CD4-positive, alpha-beta T cell (primary cell): ENCODE measurements at regions not wholly inside any gene's neighbourhood (a gene's known extent, or its start where the extent isn't known, plus 50 kb on each side); places are given as distances from the start of the nearest gene placed in this dataset.

ENCODE experiments used
- ATAC-seq: fragments of 200-7000 bp; cut with Tn5 transposase; one replicate; pipeline ENCODE4 v1.10.0; 2022; ENCODE audit warnings: mild to moderate bottlenecking; ENCODE audit not compliant: poor library complexity
- CTCF ChIA-PET: fragments of 350-600 bp; sonication (Branson Sonifier 250); formaldehyde crosslinking; loops from one replicate; lab custom pipeline; 2021; ENCODE audit warnings: antibody characterized with exemption, inconsistent platforms; lab: Charles Lee
- POLR2A ChIA-PET: fragments of 350-600 bp; sonication (Branson Sonifier 250); formaldehyde crosslinking; loops from one replicate; lab custom pipeline; 2021; ENCODE audit warnings: antibody characterized with exemption, inconsistent platforms; lab: Charles Lee
- DNase-seq, 14 experiments: peaks; one replicate each; pipeline ENCODE4 v3.0.0-alpha.2; 2013 to 2020; ENCODE audit warnings: mixed read lengths in 2 of 14
- H3K27ac ChIP-seq, 2 donors: one replicate each; pipeline versions ENCODE4 v1.5.1 to v1.7.0; 2013; ENCODE audit warnings: low read length in 2 of 2, low read depth in 1 of 2, mild to moderate bottlenecking in 1 of 2
- H3K27me3 ChIP-seq, 2 experiments: 1 replicate in 1 of 2; 2 replicates in 1 of 2; pipeline versions ENCODE4 v1.6.1 to v1.7.0; 2013; ENCODE audit warnings: low read length in 2 of 2, control low read depth in 1 of 2, mild to moderate bottlenecking in 1 of 2, moderate library complexity in 1 of 2; ENCODE audit not compliant: insufficient read depth in 2 of 2, control insufficient read depth in 1 of 2
- H3K36me3 ChIP-seq: one replicate; pipeline ENCODE4 v1.6.1; 2013; ENCODE audit warnings: low read length, control low read depth; ENCODE audit not compliant: insufficient read depth
- H3K4me1 ChIP-seq: one replicate; pipeline ENCODE4 v1.6.1; 2013; ENCODE audit warnings: low read length, control low read depth; ENCODE audit not compliant: insufficient read depth
- H3K4me3 ChIP-seq: one replicate; pipeline ENCODE4 v1.5.1; 2013; ENCODE audit warnings: mild to moderate bottlenecking, low read length, moderate library complexity
- H3K9me3 ChIP-seq, 2 experiments: 1 replicate in 1 of 2; 2 replicates in 1 of 2; pipeline versions ENCODE4 v1.6.1 to v1.7.0; 2013; ENCODE audit warnings: low read length in 2 of 2, mild to moderate bottlenecking in 2 of 2, control low read depth in 1 of 2, moderate library complexity in 1 of 2; ENCODE audit not compliant: control insufficient read depth in 1 of 2, insufficient read depth in 1 of 2
- H3K27ac Mint-ChIP-seq: one replicate; pipeline ENCODE4 v1.8.0; 2020; ENCODE audit warnings: mixed read lengths
- H3K27me3 Mint-ChIP-seq: one replicate; pipeline ENCODE4 v1.8.0; 2021; ENCODE audit warnings: mixed read lengths
- H3K36me3 Mint-ChIP-seq: one replicate; pipeline ENCODE4 v1.8.0; 2021; ENCODE audit warnings: low read depth, mixed read lengths
- H3K4me1 Mint-ChIP-seq: one replicate; pipeline ENCODE4 v1.8.0; 2021; ENCODE audit warnings: low read depth, mixed read lengths
- H3K4me3 Mint-ChIP-seq: one replicate; pipeline ENCODE4 v1.8.0; 2020; ENCODE audit warnings: mild to moderate bottlenecking, mixed read lengths
- H3K9me3 Mint-ChIP-seq: one replicate; pipeline ENCODE4 v1.8.0; 2020; ENCODE audit warnings: mixed read lengths
- CTCF ChIP-seq: fragments of 200-600 bp; IDR thresholded peaks from one replicate; pipeline ENCODE4 v1.8.0; 2022; ENCODE audit warnings: antibody characterized with exemption, mild to moderate bottlenecking
- intact Hi-C, 2 experiments: fragments of 100-400 bp; cut with DNase I in 1 of 2; cut with micrococcal nuclease in 1 of 2; formaldehyde crosslinking; loops; one replicate each; pipeline versions ENCODE4 v1.15.1 to v1.9.0; 2023 to 2025; cut with DNase I, micrococcal nuclease

- H3K4me1 Mint-ChIP-seq = no peaks in the 10 kb centered on the region
- H3K9me3 Mint-ChIP-seq = no peaks in the 10 kb centered on the region
- H3K27me3 ChIP-seq = no peaks in the 10 kb centered on the region
- intact Hi-C loops = no loop called here
- H3K4me3 Mint-ChIP-seq = no peak overlapping the region
- POLR2A ChIA-PET = no interaction called here
- no peaks in the 10 kb centered on the region for H3K36me3 ChIP-seq
- H3K27ac ChIP-seq = no peak overlapping the region
- H3K27me3 Mint-ChIP-seq = no peaks in the 10 kb centered on the region
- ATAC-seq (no peak), DNase-seq (no peak)
- H3K4me1 ChIP-seq = no peaks in the 10 kb centered on the region
- CTCF ChIA-PET = no interaction called here
- no peak overlapping the region for H3K27ac Mint-ChIP-seq
- H3K4me3 ChIP-seq = no peak overlapping the region
- H3K9me3 ChIP-seq = peaks cover 0 to 4% of the 10 kb centered on the region in 2 experiments
- TF ChIP-seq CTCF = no peak
- no peaks in the 10 kb centered on the region for H3K36me3 Mint-ChIP-seq
These were observed 439.7 kb downstream of the RFPL4B start for GRCh38 chr6:112786801-112787200.

- no peaks in the 10 kb centered on the region for H3K27me3 ChIP-seq
- no peak overlapping the region for H3K27ac ChIP-seq
- Mint-ChIP-seq H3K27ac (no peak overlapping the region), H3K9me3 (no peaks in the 10 kb centered on the region), H3K4me1 (no peaks in the 10 kb centered on the region), H3K4me3 (no peak overlapping the region), H3K36me3 (no peaks in the 10 kb centered on the region), H3K27me3 (no peaks in the 10 kb centered on the region)
- intact Hi-C loops = no loop called here
- no peaks in the 10 kb centered on the region for H3K4me1 ChIP-seq
- ATAC-seq = no peak
- ChIA-PET POLR2A (no interaction called here), CTCF (no interaction called here)
- H3K9me3 ChIP-seq = peaks cover 0 to 4% of the 10 kb centered on the region in 2 experiments
- no peak for DNase-seq
- no peak overlapping the region for H3K4me3 ChIP-seq
- H3K36me3 ChIP-seq = no peaks in the 10 kb centered on the region
- no peak for TF ChIP-seq CTCF
These were observed 440.2 kb downstream of the RFPL4B start for GRCh38 chr6:112787371-112787770.

- ChIA-PET CTCF (no interaction called here), POLR2A (no interaction called here)
- TF ChIP-seq CTCF = no peak
- Histone ChIP-seq H3K27me3 (no peaks in the 10 kb centered on the region), H3K4me3 (no peak overlapping the region), H3K4me1 (no peaks in the 10 kb centered on the region), H3K9me3 (peaks cover 0 to 6% of the 10 kb centered on the region in 2 experiments), H3K36me3 (no peaks in the 10 kb centered on the region), H3K27ac (no peak overlapping the region)
- peaks cover 18% of the 10 kb centered on the region for H3K9me3 Mint-ChIP-seq
- ATAC-seq (no peak), DNase-seq (no peak)
- no peak overlapping the region for H3K27ac Mint-ChIP-seq
- H3K27me3 Mint-ChIP-seq = no peaks in the 10 kb centered on the region
- H3K4me1 Mint-ChIP-seq = no peaks in the 10 kb centered on the region
- no peaks in the 10 kb centered on the region for H3K36me3 Mint-ChIP-seq
- intact Hi-C loops = no loop called here
- H3K4me3 Mint-ChIP-seq = no peak overlapping the region
These were observed 448.2 kb downstream of the RFPL4B start for GRCh38 chr6:112795316-112795715.
